ENCODE measurements at regions not wholly inside any gene's neighbourhood (a gene's known extent, or its start where the extent isn't known, plus 50 kb on each side); places are given as distances from the start of the nearest gene placed in this dataset.

DNA sequence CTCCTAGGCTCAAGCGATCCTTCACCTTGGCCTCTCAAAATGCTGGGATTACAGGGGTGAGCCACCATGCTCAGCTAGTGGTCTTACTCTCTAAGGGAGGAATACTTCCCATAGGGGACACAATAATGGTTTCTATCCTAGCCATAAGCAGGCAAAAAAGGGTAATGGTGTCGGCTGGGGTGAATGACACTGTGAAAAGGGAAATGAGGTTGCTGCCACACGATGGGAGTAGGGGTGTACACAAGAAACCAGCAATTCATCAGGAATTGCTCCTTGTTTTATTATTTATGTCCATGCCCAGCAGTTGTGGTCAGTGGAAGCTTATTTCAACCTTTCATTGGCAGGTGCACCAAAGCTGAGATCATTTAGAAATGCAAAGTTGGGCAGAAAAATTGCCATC is 70.3 kb upstream of the ZFR start:
- no peak overlapping the region for H3K4me3 ChIP-seq (ENCODE audit: severe bottlenecking)
- H3K36me3 ChIP-seq (ENCODE audit: low read depth): no peaks in the 10 kb centered on the region
- TF ChIP-seq, protein P1, sequence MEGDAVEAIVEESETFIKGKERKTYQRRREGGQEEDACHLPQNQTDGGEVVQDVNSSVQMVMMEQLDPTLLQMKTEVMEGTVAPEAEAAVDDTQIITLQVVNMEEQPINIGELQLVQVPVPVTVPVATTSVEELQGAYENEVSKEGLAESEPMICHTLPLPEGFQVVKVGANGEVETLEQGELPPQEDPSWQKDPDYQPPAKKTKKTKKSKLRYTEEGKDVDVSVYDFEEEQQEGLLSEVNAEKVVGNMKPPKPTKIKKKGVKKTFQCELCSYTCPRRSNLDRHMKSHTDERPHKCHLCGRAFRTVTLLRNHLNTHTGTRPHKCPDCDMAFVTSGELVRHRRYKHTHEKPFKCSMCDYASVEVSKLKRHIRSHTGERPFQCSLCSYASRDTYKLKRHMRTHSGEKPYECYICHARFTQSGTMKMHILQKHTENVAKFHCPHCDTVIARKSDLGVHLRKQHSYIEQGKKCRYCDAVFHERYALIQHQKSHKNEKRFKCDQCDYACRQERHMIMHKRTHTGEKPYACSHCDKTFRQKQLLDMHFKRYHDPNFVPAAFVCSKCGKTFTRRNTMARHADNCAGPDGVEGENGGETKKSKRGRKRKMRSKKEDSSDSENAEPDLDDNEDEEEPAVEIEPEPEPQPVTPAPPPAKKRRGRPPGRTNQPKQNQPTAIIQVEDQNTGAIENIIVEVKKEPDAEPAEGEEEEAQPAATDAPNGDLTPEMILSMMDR (IDR thresholded peaks at IDR 0.05; ENCODE audit: poor library complexity, severe bottlenecking): no peak
- DNase-seq (ENCODE audit: low spot score) (no peak), ATAC-seq (ENCODE audit: low read depth) (no peak)
- H3K27me3 ChIP-seq (ENCODE audit: insufficient read depth, poor library complexity, severe bottlenecking): no peaks in the 10 kb centered on the region
- no peaks in the 10 kb centered on the region for H3K4me1 ChIP-seq (ENCODE audit: insufficient read depth, poor library complexity, severe bottlenecking)
- no peaks in the 10 kb centered on the region for H3K9me3 ChIP-seq (ENCODE audit: severe bottlenecking)
- no peak overlapping the region for H3K27ac ChIP-seq (ENCODE audit: poor library complexity, severe bottlenecking)

DNA sequence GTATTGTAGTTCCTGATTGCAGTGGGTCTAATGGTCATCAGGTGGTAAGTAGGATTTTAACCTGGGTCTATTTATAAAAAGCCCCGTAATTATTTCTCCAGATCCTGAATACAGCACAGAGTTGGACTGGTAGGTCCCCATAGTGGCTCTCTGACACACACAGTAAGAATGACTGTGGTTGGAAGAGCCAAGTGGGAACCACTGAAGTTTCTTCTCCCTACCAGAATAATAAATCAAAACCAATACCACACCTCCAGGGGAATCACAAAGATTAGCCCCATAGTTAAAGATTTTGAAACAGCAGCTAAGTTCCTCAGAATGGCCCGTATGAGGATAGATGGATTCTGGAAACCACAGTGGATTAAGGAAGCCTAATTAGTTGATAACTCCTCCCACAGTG is 68.4 kb upstream of the ZFR start:
- TF ChIP-seq, protein P1 (IDR thresholded peaks at IDR 0.05; ENCODE audit: poor library complexity, severe bottlenecking): no peak
- H3K4me3 ChIP-seq (ENCODE audit: severe bottlenecking): no peak overlapping the region
- H3K9me3 ChIP-seq (ENCODE audit: severe bottlenecking): no peaks in the 10 kb centered on the region
- H3K27me3 ChIP-seq (ENCODE audit: insufficient read depth, poor library complexity, severe bottlenecking): no peaks in the 10 kb centered on the region
- DNase-seq (ENCODE audit: low spot score) (no peak), ATAC-seq (ENCODE audit: low read depth) (no peak)
- peaks cover 10% of the 10 kb centered on the region for H3K4me1 ChIP-seq (ENCODE audit: insufficient read depth, poor library complexity, severe bottlenecking)
- H3K27ac ChIP-seq (ENCODE audit: poor library complexity, severe bottlenecking): no peak overlapping the region
- H3K36me3 ChIP-seq (ENCODE audit: low read depth): no peaks in the 10 kb centered on the region

DNA sequence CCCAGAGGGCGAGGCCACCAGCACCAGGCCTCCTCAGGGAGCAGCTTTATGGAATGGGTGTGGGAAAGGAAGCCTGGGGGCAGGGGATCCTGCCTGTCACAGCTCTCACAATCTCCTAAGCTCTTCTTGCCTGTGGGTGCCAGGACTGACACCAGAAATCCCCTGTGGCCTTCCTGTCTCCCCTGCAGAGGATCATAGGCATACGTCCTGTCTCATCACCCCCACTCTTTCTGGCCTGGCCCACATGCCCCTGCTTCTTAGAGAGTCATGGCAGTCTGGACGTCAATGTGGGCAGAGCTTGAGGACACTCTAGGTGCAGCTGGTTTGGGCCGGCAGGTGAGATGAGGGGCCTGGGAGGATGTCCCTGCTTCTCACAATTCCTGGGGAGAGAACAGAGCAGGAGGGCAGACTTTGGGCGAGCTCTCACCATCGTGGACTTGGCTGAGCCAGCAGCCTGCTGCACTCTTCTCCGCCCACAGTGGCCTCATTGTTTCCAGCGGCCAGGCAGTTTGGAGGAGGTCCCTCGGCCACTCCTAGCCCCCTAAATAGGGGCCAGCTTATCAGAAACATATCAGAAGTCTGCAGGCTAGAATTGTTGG is 67.3 kb upstream of the ZFR start:
- H3K9me3 ChIP-seq (ENCODE audit: severe bottlenecking): no peaks in the 10 kb centered on the region
- peaks cover 20% of the 10 kb centered on the region for H3K4me1 ChIP-seq (ENCODE audit: insufficient read depth, poor library complexity, severe bottlenecking)
- ATAC-seq (ENCODE audit: low read depth): no peak
- no peaks in the 10 kb centered on the region for H3K36me3 ChIP-seq (ENCODE audit: low read depth)
- TF ChIP-seq, protein P1 (IDR thresholded peaks at IDR 0.05; ENCODE audit: poor library complexity, severe bottlenecking): no peak
- H3K4me3 ChIP-seq (ENCODE audit: severe bottlenecking): no peak overlapping the region
- no peaks in the 10 kb centered on the region for H3K27me3 ChIP-seq (ENCODE audit: insufficient read depth, poor library complexity, severe bottlenecking)
- DNase-seq (ENCODE audit: low spot score): no peak
- no peak overlapping the region for H3K27ac ChIP-seq (ENCODE audit: poor library complexity, severe bottlenecking)

DNA sequence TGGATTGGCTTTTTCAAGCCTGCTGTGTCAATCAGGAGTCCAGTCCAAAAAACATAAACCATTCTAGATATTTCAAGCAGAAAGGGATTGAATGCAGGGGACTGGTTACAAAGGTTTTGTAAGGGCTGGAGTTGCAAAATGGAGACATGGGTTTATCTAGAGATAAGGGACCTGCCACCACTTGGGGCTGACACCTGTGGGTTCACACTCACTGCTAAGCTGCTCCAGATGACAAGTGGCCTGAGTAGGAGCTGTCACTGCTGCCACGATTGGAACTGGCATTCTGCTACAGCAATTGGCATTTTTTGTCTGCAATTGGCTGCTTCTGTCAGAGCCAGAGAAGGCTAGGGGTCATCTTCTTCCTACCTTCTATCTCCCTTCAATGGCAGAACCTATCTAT is 66.3 kb upstream of the ZFR start:
- DNase-seq (ENCODE audit: low spot score) (no peak), ATAC-seq (ENCODE audit: low read depth) (no peak)
- Histone ChIP-seq H3K9me3 (ENCODE audit: severe bottlenecking) (no peaks in the 10 kb centered on the region), H3K4me1 (ENCODE audit: insufficient read depth, poor library complexity, severe bottlenecking) (peaks cover 30% of the 10 kb centered on the region), H3K27ac (ENCODE audit: poor library complexity, severe bottlenecking) (no peak overlapping the region), H3K27me3 (ENCODE audit: insufficient read depth, poor library complexity, severe bottlenecking) (no peaks in the 10 kb centered on the region), H3K36me3 (ENCODE audit: low read depth) (no peaks in the 10 kb centered on the region), H3K4me3 (ENCODE audit: severe bottlenecking) (no peak overlapping the region)
- TF ChIP-seq, protein P1 (IDR thresholded peaks at IDR 0.05; ENCODE audit: poor library complexity, severe bottlenecking): no peak

Data from RWPE2 (cell line).